ENCODE measurements at regions not wholly inside any gene's neighbourhood (a gene's known extent, or its start where the extent isn't known, plus 50 kb on each side); places are given as distances from the start of the nearest gene placed in this dataset.

GRCh38 chr5:129406440-129406839 lies 53.7 kb upstream of the ADAMTS19 start:
- peak; percentile 7 for DNase-seq (ENCODE audit: extremely low spot score)
- TF ChIP-seq ARNT (IDR thresholded peaks at IDR 0.05) (no peak), FOXK2 (IDR thresholded peaks at IDR 0.05) (0 out of 2 replicates have a peak, but pooled peaks have one; percentile 27), BHLHE40 (IDR thresholded peaks at IDR 0.05; ENCODE audit: borderline replicate concordance) (no peak), FOXM1 (IDR thresholded peaks at IDR 0.05; ENCODE audit: borderline replicate concordance) (no peak), LEF1 (IDR thresholded peaks at IDR 0.05; ENCODE audit: borderline replicate concordance) (no peak), CTBP1 (IDR thresholded peaks at IDR 0.05; ENCODE audit: borderline replicate concordance) (peak; percentile 21; the same call in 1 of the 2 replicates), L3MBTL2 (conservative IDR thresholded peaks at IDR 0.05) (no peak), ZNF384 (IDR thresholded peaks at IDR 0.05) (0 out of 2 replicates have a peak, but pooled peaks have one; percentile 47), FOXA1 (IDR thresholded peaks at IDR 0.05) (0 out of 2 replicates have a peak, but pooled peaks have one; percentile 5), TARDBP (IDR thresholded peaks at IDR 0.05) (no peak)
- TF ChIP-seq, protein P1, sequence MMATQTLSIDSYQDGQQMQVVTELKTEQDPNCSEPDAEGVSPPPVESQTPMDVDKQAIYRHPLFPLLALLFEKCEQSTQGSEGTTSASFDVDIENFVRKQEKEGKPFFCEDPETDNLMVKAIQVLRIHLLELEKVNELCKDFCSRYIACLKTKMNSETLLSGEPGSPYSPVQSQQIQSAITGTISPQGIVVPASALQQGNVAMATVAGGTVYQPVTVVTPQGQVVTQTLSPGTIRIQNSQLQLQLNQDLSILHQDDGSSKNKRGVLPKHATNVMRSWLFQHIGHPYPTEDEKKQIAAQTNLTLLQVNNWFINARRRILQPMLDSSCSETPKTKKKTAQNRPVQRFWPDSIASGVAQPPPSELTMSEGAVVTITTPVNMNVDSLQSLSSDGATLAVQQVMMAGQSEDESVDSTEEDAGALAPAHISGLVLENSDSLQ (IDR thresholded peaks at IDR 0.05), result peak; percentile 77
- ChIA-PET CTCF (interaction anchor here (0.6 kb wide), 1 partner anchor 156 kb away, joined by 5 read pairs; no protein-coding TSS in a partner anchor), POLR2A (interaction anchor here (0.7 kb wide), 1 partner anchor 55 kb away, joined by 4 read pairs; no protein-coding TSS in a partner anchor)
